Fibroblast of skin of scalp (primary cell): ENCODE measurements at regions not wholly inside any gene's neighbourhood (a gene's known extent, or its start where the extent isn't known, plus 50 kb on each side); places are given as distances from the start of the nearest gene placed in this dataset.
"Not testable (repeated sequence)": the region's sequence is repeated elsewhere in the genome, so short reads cannot be mapped to it uniquely, and the experiment has no call there.

ENCODE experiments used
- DNase-seq: peaks from one replicate; pipeline ENCODE4 v3.0.0-alpha.2; 2013

DNA sequence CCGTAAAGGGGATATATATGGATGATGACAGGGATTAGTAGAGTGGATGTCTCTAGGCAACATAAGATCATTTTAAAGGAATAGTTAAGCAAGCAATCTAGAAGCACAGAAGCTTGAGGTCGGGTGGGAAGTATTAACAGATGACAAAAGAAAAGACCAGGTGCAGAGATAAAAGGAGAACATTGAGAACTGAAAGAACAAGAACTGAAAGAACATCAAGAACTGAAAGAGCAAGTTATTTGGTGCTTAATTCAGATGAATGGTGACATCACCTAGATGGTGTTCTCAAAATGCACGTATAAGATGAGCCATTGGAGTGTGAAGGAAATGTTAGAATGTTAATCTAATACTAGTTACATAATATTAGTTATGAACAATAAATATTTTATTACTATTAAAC, 224.0 kb upstream of the PDE3A start:
- no peak for DNase-seq

GRCh38 chr12:20148241-20148640, 220.1 kb upstream of the PDE3A start:
- no peak for DNase-seq

GRCh38 chr12:20150835-20151422, 217.4 kb upstream of the PDE3A start:
- DNase-seq = no peak

GRCh38 chr12:20154052-20154451, 214.3 kb upstream of the PDE3A start:
- DNase-seq = peak; percentile 8

GRCh38 chr12:20155374-20155773, 213.0 kb upstream of the PDE3A start:
- no peak for DNase-seq

GRCh38 chr12:20160899-20161298, 207.4 kb upstream of the PDE3A start:
- not testable (repeated sequence) for DNase-seq

- DNase-seq = no peak
These were observed 193.7 kb upstream of the PDE3A start for GRCh38 chr12:20174528-20175175.

DNA sequence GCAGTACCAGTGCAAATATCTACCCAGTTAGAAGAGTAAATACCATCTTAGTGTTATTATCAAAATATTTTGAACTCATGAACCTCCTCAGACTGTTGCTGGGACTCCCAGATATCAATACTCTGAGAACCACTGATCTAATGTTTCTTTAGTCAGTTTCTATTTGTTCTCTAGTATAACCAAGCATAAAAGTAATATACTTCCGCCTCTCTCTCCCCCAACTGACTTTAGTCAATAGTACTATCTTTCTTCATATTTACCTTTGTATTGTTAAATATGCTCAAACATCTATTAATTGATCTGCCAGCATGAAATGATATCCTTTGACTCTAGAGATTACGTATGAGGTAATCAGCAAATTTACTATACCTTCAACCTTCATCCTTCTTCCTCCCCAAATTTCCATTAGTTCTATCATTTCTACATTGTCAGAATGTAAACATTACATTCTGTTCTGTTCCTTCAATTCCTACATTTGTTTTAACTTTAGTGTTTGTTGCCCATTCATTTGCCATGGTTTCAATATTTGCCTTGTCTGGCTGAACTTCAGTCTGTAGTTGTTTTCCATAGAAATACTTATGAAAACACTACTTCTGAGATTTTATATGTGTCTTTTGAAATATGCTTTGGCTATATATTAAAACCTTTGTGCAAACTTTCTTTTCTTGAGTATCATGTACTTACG, 192.5 kb upstream of the PDE3A start:
- DNase-seq = no peak

DNA sequence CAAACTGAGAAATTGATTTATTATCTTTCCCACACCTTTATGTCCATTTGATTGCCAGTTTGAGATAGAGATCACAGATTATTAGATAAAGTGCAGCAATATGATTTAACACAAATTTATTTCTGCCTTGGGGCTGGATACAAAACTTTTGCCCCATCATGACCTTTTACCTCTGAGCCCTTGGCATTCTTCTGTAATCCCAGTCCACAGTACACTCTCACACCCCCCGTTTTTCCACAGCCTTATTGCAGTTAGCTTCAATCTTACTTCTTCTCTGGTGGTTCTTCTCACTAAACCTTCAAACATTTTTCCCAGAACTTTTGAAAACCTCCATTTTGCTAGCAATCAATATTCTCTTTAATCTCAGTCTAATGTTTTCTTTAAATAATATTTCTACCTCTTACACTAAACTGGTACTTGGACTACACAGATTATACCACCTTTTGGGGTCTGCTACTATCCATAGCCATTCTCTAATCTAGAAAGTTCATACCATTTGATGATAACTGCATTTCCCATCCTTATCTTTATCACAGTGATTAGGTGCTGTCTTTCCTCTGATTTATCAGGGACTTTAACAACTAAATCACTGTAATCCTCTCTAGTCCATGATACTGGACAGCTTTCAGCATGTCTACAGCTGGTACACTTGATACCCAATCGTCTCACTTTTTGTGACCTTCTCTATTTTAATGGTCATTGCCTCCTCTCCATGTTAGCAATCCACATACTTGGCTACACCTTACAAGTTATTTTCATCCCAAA, 186.7 kb upstream of the PDE3A start:
- no peak for DNase-seq

DNA sequence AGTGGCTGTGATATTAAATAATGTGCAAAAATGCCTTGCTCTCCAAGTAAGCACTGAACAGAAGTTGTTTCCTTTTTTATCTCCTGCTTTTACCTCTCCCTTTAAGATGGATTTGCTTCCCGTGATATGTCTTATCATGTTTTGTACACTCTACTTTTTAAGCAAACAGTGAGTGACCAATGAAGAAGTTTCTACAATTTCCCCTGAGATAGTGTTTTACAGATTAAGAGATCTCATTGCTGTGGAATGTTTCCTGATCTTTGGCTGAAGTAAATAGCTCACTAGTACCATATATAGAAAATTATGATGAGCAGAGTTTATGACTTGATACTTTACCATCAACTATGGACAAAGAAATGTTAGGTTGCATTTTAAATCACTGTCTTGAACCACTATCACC, 184.8 kb upstream of the PDE3A start:
- DNase-seq = peak; percentile 86

DNA sequence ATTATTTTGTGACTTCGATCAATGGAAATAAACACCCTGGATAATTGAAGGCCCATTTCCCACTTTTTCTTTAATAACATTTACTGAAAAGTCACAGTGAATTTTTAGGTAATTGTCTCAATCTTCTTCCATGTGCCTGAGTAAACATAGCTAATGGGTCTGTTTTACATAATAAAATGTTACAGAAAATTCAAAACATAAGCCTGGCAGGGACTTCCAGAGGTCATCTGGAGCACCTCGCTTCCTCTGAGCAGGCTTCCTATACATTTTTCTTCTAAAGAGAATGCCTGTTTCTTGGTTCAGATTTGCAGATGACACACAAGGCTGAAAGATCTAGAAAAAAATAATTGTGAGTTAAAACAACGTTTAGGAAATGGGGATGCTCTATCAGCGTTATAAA, 183.8 kb upstream of the PDE3A start:
- no peak for DNase-seq

- DNase-seq = no peak
These were observed 180.9 kb upstream of the PDE3A start for GRCh38 chr12:20187456-20187855.

- DNase-seq = no peak
These were observed 179.2 kb upstream of the PDE3A start for GRCh38 chr12:20188930-20189653.

GRCh38 chr12:20189767-20190166, 178.6 kb upstream of the PDE3A start:
- DNase-seq = no peak

GRCh38 chr12:20194171-20194570, 174.2 kb upstream of the PDE3A start:
- peak; percentile 73 for DNase-seq

DNA sequence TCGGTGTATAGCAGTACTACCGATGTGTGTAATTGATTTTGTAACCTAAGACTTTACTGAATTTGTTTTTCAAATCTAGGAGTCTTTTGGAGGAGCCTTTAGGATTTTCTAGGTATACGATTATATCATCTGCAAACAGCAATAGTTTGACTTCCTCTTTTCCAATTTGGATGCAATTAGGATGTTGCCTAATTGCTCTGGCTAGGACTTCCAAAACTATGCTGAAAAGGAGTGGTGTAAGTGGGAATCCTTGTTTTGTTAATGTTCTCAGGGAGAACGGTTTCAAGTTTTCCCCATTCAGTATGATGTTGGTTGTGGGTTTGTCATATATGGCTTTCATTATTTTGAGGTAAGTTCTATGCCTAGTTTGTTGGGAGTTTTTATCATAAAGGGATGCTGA, 171.6 kb upstream of the PDE3A start:
- no peak for DNase-seq

DNA sequence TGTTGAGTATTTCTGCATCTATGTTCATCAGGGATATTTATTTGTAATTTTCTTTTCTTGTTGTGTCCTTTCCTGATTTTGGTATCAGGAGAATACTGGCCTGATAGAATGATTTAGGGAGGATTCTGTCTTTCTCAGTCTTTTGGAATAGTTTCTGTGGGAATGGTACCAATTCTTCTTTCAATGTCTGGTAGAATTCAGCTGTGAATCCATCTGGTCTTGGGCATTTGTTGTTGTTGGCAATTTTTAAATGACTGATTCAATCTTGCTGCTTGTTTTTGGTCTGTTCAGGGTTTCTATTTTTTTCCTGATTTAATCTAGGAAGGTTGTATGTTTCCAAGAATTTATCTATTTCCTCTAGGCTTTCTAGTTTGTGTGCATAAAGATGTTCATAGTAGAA, 170.9 kb upstream of the PDE3A start:
- DNase-seq = no peak

DNA sequence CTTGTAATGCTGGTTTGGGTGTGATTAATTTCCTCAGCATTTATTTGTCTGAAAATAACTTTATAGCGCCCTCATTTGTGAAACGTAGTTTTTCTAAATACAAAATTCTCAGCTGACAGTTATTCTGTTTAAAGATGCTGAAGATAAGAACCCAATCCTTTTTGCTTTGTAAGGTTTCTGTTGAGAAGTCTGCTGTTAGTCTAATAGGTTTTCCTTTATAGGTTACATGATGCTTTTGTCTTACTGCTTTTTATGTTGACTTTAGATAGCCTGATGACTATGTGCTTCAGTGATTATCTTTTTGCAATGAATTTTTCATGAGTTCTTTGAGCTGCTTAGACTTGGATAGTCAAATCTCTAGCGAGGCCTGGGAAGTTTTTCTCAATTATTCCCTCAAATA, 168.6 kb upstream of the PDE3A start:
- DNase-seq = no peak

GRCh38 chr12:20201733-20202132, 166.6 kb upstream of the PDE3A start:
- no peak for DNase-seq

DNA sequence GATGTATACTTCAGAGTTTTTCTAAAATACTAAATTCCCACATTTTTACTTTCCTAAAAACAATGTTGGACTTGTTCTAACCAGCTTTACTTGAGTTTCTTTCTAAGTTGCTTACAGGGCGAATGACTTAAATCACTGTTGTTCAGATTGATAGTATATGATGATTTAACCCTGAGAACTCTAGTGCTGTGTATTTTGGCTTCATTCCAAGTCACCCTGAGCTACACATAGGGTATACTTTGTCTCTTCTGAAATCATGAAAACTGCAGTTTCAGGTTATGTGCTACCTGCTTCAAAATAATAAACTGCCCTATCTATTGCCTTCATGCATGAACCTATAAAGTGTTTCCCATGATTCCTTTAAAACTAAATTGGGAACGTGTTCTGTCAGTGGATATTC, 162.5 kb upstream of the PDE3A start:
- DNase-seq = no peak

DNA sequence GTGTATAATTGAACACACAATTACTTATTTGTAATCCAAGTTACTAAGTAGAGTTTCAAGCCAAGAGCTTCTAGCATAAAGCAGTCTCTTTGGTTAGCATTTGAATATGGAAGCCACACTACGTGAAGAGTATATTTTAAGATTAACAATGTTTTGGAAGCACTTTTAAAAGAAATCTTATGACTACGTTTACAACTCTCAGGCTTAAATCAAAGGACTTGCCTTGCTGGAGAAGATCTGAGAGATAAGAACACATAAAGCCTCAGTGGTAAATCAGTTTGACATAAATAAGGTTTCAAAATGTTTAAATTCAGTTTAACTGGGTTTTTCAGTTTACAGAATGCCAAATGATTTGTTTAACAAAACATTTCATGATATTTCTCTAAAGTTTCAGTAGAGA, 161.9 kb upstream of the PDE3A start:
- no peak for DNase-seq

DNA sequence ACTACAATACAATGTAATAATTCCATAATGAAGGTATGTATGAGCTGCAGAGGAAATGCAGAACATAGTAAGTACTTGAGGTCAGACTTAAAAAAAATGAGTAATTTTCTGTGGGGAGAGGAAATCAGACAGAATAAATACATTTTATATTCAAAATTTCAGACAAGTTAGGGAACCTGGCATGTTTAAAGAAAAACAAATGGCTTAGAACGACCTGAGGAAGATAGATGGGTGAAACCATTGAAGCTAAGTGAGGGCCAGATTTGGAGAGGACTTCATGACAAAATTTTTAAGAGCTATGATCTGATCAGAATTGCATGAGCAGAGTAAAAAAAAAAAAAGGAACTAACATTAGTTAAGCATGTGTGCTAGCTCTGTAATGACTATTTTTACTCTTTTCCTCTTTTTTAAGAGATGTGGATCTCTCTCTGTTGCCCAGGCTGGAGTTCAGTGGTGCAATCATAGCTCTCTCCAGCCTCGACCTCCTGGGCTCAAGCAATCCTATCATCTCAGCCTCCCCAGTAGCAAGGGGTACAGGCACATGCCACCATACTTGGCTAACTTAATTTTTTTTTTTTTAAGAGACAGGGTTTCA, 157.6 kb upstream of the PDE3A start:
- DNase-seq = peak; percentile 22
